ENCODE measurements at regions not wholly inside any gene's neighbourhood (a gene's known extent, or its start where the extent isn't known, plus 50 kb on each side); places are given as distances from the start of the nearest gene placed in this dataset.
"Not testable (repeated sequence)": the region's sequence is repeated elsewhere in the genome, so short reads cannot be mapped to it uniquely, and the experiment has no call there.

DNA sequence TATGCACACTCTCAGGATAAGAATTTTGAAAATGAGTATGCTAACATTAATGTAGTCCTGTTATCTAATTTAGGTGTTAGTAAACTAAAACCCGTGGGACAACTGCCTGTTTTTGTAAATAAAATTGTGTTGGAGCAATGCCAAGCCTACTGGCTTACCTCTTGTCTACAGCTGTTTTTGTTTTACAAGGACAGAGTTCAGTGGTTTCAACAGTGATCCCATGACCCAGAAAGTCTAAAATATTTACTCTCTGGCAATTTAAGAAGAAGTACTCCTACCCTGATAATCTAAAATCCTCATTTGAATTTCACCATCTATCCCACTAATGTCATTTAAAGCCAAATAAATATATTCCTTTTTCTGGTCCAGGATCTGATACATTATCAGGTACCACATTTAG is 132.9 kb downstream of the SPIN4 start:
- not testable (repeated sequence) for H3K4me1 Mint-ChIP-seq (ENCODE audit: low read depth); H3K36me3 Mint-ChIP-seq (ENCODE audit: insufficient read depth); H3K4me3 Mint-ChIP-seq (ENCODE audit: low read depth); H3K27ac Mint-ChIP-seq; H3K9me3 Mint-ChIP-seq (ENCODE audit: low read depth); H3K27me3 Mint-ChIP-seq; DNase-seq (ENCODE audit: low spot score, unreplicated experiment)

DNA sequence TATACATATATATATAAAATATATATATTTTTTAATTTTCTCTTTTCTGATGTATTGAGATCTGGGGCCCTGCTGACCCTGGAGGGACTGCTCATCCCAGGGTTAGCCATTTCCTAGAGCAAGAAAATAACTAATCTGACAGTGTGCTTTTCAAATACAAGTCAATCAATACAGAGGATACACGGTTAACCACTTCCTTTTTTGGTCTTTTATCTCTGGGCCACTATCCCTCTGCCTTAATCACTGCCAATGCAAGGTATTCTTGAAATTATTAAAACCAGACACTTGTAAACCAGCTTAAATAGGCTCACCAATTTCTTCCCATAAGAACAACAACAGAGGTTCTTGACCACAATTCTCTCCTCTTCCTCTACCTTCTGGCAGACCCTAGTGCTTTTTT is 133.6 kb downstream of the SPIN4 start:
- H3K4me3 Mint-ChIP-seq (ENCODE audit: low read depth); DNase-seq (ENCODE audit: low spot score, unreplicated experiment); H3K27me3 Mint-ChIP-seq; H3K36me3 Mint-ChIP-seq (ENCODE audit: insufficient read depth); H3K9me3 Mint-ChIP-seq (ENCODE audit: low read depth); H3K27ac Mint-ChIP-seq; H3K4me1 Mint-ChIP-seq (ENCODE audit: low read depth): not testable (repeated sequence)

DNA sequence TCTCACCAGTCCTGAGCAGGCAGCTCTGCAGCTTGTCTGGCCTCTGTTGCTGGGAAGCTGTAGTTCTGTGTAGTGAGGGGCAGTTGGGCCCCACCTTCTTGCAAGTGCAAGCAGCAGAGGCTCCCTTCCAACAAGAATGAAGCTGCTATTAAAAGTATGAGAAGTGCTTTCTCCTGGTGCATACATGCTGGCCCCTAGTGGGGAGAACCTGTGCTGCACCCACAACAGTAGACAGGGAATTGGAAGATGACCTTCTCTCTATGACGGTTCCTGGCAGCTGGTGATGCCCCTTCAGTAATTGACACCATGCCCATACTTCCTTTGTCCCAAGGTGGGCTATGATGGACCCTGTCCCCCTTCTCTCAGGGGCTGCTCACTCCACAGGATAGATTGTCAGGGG is 141.5 kb downstream of the SPIN4 start:
- not testable (repeated sequence) for H3K4me1 Mint-ChIP-seq (ENCODE audit: low read depth); H3K4me3 Mint-ChIP-seq (ENCODE audit: low read depth); H3K27ac Mint-ChIP-seq; DNase-seq (ENCODE audit: low spot score, unreplicated experiment); H3K9me3 Mint-ChIP-seq (ENCODE audit: low read depth); H3K27me3 Mint-ChIP-seq; H3K36me3 Mint-ChIP-seq (ENCODE audit: insufficient read depth)

DNA sequence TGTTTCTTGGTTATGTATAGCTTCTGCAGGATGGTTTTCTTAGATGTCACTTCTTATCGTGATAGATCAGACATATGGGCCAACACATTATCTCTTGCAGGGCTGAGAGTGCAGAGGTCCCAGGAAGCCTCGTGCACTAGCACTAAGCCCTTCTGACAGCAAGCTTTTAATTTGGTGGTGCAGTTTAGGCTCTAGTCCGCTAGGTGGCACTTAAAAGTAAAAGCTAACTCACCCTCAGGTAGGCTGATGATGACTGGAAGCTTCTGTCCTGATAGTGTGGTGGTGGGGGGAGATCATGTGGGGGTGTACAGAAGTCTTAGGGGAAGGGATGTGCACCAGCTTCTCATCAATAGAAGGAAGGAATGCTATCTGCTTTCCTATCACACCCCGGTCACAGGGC is 142.0 kb downstream of the SPIN4 start:
- H3K4me3 Mint-ChIP-seq (ENCODE audit: low read depth); H3K27ac Mint-ChIP-seq; DNase-seq (ENCODE audit: low spot score, unreplicated experiment); H3K36me3 Mint-ChIP-seq (ENCODE audit: insufficient read depth); H3K4me1 Mint-ChIP-seq (ENCODE audit: low read depth); H3K9me3 Mint-ChIP-seq (ENCODE audit: low read depth); H3K27me3 Mint-ChIP-seq: not testable (repeated sequence)

DNA sequence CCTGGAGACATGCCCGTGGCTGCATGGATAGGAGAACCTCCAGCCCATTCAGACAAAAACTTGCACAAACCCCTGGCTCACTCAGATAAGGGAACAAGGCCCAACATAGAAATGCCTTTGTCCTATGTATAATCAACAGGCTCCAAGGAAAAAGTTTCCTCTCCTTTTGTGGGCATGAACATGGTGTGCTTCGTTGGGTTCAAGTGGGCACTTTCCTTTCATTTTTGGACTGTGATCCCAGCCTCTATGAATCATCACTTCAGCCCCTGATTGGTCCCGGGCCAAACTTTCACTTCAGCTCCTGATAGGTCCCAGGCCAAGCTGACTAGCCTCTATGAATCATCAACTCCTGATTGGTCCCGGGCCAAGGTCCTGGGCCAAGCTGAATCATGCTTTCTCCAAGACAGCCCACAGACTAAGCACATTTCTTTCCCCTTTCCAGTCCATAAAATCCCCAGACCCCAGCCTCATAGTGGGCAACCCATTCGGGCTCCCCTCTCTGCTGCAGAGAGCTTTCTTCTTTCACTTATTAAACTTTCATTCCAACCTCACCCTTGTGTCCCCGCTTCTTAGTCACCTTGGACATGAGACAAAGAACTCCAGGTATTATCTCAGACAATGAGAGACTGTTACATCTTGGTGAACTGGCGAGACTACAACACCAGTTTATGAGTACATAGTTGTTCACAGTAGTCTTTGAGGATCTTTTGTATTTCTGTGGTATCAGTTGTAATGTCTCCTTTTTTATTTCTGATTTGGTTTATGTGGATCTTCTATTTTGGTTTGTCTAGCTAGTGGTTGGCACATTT is 146.7 kb downstream of the SPIN4 start:
- H3K9me3 Mint-ChIP-seq (ENCODE audit: low read depth); DNase-seq (ENCODE audit: low spot score, unreplicated experiment); H3K27me3 Mint-ChIP-seq; H3K4me3 Mint-ChIP-seq (ENCODE audit: low read depth); H3K4me1 Mint-ChIP-seq (ENCODE audit: low read depth); H3K36me3 Mint-ChIP-seq (ENCODE audit: insufficient read depth); H3K27ac Mint-ChIP-seq: not testable (repeated sequence)

DNA sequence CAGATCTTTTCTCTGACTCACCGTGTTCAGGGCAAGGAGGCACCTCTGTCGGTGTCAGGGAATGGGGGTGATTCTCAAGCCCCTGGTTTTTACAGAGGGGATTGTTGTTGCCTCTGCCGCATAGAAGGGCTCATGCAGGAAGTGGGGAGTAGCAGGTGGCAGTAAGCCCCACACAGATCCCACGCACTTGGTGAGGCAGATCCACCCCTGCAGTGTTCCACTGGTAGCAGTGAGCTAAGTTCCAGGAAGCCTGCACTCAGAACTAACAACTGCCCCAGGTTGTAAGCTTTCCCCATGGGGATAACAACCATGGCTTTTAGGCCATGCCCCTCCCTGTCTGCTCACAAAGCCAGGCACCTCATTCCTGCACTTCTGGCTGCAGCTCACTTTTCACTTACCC is 149.1 kb downstream of the SPIN4 start:
- not testable (repeated sequence) for H3K9me3 Mint-ChIP-seq (ENCODE audit: low read depth); H3K27me3 Mint-ChIP-seq; H3K36me3 Mint-ChIP-seq (ENCODE audit: insufficient read depth); H3K4me1 Mint-ChIP-seq (ENCODE audit: low read depth); H3K4me3 Mint-ChIP-seq (ENCODE audit: low read depth); H3K27ac Mint-ChIP-seq; DNase-seq (ENCODE audit: low spot score, unreplicated experiment)

DNA sequence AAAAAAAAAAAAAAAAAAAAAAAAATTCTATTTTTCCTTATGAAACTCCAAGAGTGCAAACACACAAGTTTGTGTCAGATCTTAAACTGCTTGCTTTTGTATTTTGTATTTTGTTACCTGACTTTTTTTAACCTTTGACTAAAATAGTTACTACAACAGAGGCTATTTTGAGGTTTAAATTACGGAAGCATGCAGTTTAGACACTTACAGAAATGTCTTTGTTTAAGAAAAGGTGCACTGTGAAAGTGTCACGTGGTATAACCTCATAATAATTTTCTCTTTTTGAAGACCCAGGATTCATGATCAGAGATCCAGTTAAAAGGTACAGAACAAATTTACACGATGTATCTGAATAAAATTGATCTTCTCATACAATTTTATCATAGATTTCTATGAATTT is 152.4 kb downstream of the SPIN4 start:
- H3K27me3 Mint-ChIP-seq; H3K36me3 Mint-ChIP-seq (ENCODE audit: insufficient read depth); DNase-seq (ENCODE audit: low spot score, unreplicated experiment); H3K9me3 Mint-ChIP-seq (ENCODE audit: low read depth); H3K4me3 Mint-ChIP-seq (ENCODE audit: low read depth); H3K4me1 Mint-ChIP-seq (ENCODE audit: low read depth); H3K27ac Mint-ChIP-seq: not testable (repeated sequence)

DNA sequence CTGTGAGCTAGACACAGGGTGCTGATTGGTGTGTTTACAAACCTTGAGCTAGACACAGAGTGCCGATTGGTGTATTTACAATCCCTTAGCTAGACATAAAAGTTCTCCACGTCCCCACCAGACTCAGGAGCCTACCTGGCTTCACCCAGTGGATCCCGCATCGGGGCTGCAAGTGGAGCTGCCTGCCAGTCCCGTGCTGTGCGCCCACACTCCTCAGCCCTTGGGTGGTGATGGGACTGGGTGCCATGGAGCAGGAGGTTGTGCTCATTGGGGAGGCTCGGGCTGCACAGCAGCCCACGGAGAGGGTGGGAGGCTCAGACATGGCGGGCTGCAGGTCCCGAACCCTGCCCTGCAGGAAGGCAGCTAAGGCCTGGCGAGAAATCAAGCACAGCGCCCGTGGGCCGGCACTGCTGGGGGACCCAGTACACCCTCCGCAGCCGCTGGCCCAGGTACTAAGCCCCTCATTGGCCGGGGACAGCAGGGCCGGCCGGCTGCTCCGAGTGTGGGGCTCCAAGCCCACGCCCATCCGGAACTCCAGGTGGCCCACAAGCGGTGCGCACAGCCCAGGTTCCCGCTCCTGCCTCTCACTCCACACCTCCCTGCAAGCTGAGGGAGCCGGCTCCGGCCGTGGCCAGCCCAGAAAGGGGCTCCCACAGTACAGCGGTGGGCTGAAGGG is 158.6 kb downstream of the SPIN4 start:
- H3K36me3 Mint-ChIP-seq (ENCODE audit: insufficient read depth); DNase-seq (ENCODE audit: low spot score, unreplicated experiment): not testable (repeated sequence)
- H3K9me3 Mint-ChIP-seq (ENCODE audit: low read depth), result peaks cover 13% of the 10 kb centered on the region

DNA sequence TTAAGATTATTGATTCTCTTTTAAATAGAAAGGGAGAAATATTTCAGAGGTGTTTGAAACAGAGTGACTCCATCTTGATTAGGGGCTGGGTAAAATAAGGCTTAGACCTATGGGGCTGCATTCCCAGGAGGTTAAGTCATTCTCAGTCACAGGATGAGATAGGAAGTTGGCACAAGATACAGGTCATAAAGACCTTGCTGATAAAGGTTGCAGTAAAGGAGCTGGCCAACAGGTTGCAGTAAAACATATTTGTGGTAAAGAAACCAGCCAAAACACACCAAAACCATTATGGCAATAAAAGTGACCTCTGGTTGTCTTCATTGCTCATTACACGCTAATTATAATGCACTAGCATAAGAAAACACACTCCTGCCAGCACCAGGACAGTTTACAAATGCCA is 165.0 kb downstream of the SPIN4 start:
- H3K9me3 Mint-ChIP-seq (ENCODE audit: low read depth), result peaks cover 21% of the 10 kb centered on the region
- H3K36me3 Mint-ChIP-seq (ENCODE audit: insufficient read depth), result peaks cover 5% of the 10 kb centered on the region
- no peaks in the 10 kb centered on the region for H3K4me1 Mint-ChIP-seq (ENCODE audit: low read depth)
- TF ChIP-seq, protein P1, sequence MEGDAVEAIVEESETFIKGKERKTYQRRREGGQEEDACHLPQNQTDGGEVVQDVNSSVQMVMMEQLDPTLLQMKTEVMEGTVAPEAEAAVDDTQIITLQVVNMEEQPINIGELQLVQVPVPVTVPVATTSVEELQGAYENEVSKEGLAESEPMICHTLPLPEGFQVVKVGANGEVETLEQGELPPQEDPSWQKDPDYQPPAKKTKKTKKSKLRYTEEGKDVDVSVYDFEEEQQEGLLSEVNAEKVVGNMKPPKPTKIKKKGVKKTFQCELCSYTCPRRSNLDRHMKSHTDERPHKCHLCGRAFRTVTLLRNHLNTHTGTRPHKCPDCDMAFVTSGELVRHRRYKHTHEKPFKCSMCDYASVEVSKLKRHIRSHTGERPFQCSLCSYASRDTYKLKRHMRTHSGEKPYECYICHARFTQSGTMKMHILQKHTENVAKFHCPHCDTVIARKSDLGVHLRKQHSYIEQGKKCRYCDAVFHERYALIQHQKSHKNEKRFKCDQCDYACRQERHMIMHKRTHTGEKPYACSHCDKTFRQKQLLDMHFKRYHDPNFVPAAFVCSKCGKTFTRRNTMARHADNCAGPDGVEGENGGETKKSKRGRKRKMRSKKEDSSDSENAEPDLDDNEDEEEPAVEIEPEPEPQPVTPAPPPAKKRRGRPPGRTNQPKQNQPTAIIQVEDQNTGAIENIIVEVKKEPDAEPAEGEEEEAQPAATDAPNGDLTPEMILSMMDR (IDR thresholded peaks at IDR 0.05; ENCODE audit: unreplicated experiment), result no peak
- no peak for DNase-seq (ENCODE audit: low spot score, unreplicated experiment)
- H3K27me3 Mint-ChIP-seq, result no peaks in the 10 kb centered on the region
- no peak overlapping the region for H3K4me3 Mint-ChIP-seq (ENCODE audit: low read depth)
- H3K27ac Mint-ChIP-seq, result no peak overlapping the region

More for the DNA sequence above, 158.6 kb downstream of the SPIN4 start:
- H3K27ac Mint-ChIP-seq; H3K27me3 Mint-ChIP-seq; H3K4me1 Mint-ChIP-seq (ENCODE audit: low read depth); H3K4me3 Mint-ChIP-seq (ENCODE audit: low read depth): not testable (repeated sequence)

DNA sequence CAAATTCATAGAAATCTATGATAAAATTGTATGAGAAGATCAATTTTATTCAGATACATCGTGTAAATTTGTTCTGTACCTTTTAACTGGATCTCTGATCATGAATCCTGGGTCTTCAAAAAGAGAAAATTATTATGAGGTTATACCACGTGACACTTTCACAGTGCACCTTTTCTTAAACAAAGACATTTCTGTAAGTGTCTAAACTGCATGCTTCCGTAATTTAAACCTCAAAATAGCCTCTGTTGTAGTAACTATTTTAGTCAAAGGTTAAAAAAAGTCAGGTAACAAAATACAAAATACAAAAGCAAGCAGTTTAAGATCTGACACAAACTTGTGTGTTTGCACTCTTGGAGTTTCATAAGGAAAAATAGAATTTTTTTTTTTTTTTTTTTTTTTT is 171.3 kb downstream of the SPIN4 start:
- not testable (repeated sequence) for H3K9me3 Mint-ChIP-seq (ENCODE audit: low read depth); H3K36me3 Mint-ChIP-seq (ENCODE audit: insufficient read depth)

DNA sequence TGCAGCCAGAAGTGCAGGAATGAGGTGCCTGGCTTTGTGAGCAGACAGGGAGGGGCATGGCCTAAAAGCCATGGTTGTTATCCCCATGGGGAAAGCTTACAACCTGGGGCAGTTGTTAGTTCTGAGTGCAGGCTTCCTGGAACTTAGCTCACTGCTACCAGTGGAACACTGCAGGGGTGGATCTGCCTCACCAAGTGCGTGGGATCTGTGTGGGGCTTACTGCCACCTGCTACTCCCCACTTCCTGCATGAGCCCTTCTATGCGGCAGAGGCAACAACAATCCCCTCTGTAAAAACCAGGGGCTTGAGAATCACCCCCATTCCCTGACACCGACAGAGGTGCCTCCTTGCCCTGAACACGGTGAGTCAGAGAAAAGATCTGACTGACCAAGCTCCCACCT is 174.6 kb downstream of the SPIN4 start:
- H3K4me3 Mint-ChIP-seq (ENCODE audit: low read depth); H3K27ac Mint-ChIP-seq; H3K9me3 Mint-ChIP-seq (ENCODE audit: low read depth); DNase-seq (ENCODE audit: low spot score, unreplicated experiment); H3K4me1 Mint-ChIP-seq (ENCODE audit: low read depth); H3K36me3 Mint-ChIP-seq (ENCODE audit: insufficient read depth); H3K27me3 Mint-ChIP-seq: not testable (repeated sequence)

More for the DNA sequence above, 171.3 kb downstream of the SPIN4 start:
- H3K27me3 Mint-ChIP-seq; H3K4me1 Mint-ChIP-seq (ENCODE audit: low read depth); H3K27ac Mint-ChIP-seq; H3K4me3 Mint-ChIP-seq (ENCODE audit: low read depth); DNase-seq (ENCODE audit: low spot score, unreplicated experiment): not testable (repeated sequence)

DNA sequence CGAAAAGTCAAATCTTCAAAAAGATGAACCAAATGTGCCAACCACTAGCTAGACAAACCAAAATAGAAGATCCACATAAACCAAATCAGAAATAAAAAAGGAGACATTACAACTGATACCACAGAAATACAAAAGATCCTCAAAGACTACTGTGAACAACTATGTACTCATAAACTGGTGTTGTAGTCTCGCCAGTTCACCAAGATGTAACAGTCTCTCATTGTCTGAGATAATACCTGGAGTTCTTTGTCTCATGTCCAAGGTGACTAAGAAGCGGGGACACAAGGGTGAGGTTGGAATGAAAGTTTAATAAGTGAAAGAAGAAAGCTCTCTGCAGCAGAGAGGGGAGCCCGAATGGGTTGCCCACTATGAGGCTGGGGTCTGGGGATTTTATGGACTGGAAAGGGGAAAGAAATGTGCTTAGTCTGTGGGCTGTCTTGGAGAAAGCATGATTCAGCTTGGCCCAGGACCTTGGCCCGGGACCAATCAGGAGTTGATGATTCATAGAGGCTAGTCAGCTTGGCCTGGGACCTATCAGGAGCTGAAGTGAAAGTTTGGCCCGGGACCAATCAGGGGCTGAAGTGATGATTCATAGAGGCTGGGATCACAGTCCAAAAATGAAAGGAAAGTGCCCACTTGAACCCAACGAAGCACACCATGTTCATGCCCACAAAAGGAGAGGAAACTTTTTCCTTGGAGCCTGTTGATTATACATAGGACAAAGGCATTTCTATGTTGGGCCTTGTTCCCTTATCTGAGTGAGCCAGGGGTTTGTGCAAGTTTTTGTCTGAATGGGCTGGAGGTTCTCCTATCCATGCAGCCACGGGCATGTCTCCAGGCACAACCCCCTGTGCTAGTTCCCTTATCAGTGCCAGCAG is 177.1 kb downstream of the SPIN4 start:
- H3K4me1 Mint-ChIP-seq (ENCODE audit: low read depth); H3K9me3 Mint-ChIP-seq (ENCODE audit: low read depth); H3K27me3 Mint-ChIP-seq; H3K27ac Mint-ChIP-seq; DNase-seq (ENCODE audit: low spot score, unreplicated experiment); H3K4me3 Mint-ChIP-seq (ENCODE audit: low read depth); H3K36me3 Mint-ChIP-seq (ENCODE audit: insufficient read depth): not testable (repeated sequence)
